UCSD-AML1 (cell line): ENCODE measurements at regions not wholly inside any gene's neighbourhood (a gene's known extent, or its start where the extent isn't known, plus 50 kb on each side); places are given as distances from the start of the nearest gene placed in this dataset.

Experiments
- DNase-seq: peaks from one replicate; lab custom pipeline; 2025; ENCODE audit not compliant: unreplicated experiment; lab: John Stamatoyannopoulos, UW

- no peak for DNase-seq
These were observed 203.6 kb downstream of the ELAVL2 start for GRCh38 chr9:23622396-23622795.

DNA sequence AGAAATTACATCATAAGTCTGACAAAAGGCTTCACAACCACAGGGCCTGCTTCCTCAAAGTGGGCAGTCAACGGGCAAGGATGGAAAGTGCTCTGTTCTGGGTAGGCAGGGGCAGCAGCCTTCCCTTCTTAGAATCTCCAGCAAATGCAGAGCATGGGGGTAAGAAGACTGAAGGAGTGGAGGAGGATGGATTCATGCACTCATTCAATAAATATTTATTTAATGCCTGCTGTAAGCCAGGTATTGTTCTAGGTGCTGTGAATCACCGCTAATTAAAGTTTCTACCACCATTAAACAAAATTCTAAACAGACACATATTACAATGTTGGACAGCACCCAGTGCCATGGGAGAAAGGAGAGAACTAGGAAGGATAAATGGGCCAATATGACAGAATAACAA lies 195.6 kb downstream of the ELAVL2 start:
- DNase-seq, result no peak

DNA sequence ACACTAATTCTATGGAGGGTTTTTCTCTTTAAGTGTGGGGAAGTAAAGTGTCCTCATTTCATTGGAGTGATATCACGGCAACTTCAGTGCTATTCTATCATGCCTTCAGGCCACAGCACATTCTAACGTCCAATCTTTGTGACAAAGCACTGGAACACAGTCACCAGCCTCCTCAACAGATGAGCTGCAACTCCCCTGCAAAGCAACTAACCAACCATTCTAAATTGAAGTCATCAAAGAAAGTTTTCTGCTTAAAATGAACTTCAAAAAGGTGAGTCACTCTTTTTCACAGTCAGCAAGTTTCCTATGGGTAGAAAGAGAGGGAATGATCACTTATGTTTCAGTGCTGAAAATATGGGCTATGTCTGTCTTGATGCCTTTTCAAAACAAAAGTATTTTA lies 190.8 kb downstream of the ELAVL2 start:
- DNase-seq, result no peak

DNA sequence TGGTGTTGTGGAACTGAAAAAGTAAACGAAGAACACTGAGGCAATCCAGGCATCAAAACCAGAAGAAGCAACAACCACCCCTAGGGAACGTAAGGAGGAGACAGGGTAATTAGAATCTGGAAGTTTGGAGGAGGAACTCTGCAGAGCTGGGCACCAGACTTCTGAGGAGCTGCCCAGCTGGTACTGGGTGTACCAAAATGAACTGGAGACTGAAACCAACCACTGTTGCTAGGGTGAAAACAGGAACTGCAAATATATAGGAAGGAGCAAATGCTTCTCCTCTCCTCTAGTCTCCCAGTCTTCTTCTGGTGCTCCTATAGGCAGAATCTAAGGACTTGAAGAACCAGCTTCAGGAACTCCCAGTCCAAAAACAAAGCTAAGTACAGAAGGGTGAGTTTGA lies 189.8 kb downstream of the ELAVL2 start:
- DNase-seq, result no peak

DNA sequence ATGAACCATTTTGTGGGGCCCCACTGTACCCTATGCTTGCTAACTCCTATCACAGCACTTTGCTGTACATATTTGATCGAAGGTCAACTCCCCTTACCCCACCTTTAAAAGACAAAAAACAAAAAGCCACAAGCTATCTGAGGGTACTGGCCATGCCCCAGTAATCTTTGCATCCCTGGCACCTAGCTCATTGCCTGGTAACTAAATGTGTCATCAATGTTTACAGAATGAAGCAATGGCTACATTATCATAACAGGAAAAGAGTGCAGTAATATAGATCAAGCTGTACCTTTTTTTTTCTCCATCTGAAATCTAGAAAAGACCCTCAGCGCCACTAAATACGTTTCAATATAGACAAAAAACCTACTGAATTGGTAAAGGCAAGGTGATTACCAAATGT lies 188.0 kb downstream of the ELAVL2 start:
- no peak for DNase-seq

GRCh38 chr9:23638837-23639426 lies 187.1 kb downstream of the ELAVL2 start:
- no peak for DNase-seq
